HCEC 1CT (cell line): ENCODE measurements at regions not wholly inside any gene's neighbourhood (a gene's known extent, or its start where the extent isn't known, plus 50 kb on each side); places are given as distances from the start of the nearest gene placed in this dataset.
"Not testable (repeated sequence)": the region's sequence is repeated elsewhere in the genome, so short reads cannot be mapped to it uniquely, and the experiment has no call there.

Source experiments
- DNase-seq: peaks from one replicate; pipeline ENCODE4 v3.0.0-alpha.2; 2017

DNA sequence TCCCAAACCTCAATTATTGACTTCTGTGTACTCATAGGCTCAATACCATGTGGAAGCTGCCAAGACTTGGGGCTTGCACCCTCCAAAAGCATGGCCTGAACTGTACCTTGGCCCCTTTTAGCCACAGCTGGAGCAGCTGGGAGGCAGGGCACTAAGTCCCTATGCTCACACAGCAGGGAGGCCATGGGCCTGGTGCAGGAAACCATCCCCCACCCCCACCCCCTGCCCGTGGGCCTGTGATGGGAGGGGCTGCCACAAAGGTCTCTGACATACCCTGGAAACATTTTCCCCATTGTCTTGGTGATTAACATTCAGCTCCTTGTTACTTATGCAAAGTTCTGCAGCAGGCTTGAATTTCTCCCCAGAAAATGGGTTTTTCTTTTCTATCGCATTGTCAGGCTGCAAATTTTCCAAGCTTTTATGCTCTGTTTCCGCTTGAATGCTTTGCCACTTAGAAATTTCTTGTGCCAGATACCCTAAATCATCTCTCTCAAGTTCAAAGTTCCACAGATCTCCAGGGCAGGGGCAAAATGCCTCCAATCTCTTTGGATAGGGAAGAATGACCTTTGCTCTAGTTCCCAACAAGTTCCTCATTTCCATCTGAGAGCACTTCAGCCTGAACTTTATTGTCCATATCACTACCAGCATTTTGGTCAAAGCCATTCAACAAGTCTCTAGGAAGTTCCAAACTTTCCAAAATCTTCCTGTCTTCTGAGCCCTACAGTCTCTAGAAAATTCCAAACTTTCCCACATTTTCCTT lies 141.8 kb downstream of the AHR start:
- DNase-seq, result not testable (repeated sequence)

DNA sequence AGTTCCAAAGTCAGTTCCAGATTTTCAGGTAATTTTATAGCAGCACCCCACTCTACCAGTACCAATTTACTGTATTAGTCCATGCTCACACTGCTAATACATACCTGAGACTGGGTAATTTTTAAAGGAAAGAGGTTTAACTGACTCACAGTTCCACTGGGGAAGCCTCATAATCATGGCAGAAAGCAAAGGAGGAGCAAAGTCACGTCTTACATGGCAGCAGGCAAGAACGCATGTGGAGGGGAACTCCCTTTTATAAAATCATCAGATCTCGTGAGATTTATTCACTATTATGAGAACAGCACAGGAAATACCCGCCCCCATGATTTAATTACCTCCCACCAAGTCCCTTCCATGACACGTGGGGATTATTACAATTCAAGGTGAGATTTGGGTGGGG lies 142.4 kb downstream of the AHR start:
- DNase-seq, result no peak

DNA sequence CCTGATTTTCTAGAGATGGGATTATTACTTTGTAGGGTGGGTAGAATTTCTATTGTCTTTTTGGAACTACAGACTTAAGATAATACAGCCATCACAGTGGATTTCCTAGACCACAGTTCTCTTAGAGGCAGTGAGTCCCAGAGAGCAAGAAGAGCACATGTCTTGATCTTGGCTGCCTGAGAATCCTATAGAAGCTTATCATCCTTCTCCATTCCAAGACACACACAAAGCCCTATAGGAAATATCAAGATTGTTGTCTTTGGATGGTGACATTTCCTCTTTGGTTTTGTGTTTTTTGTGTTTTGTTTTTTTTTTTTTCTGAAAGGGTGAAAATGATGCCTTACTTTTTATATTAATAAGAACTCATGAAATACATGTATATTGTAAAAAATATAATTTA lies 143.1 kb downstream of the AHR start:
- no peak for DNase-seq

DNA sequence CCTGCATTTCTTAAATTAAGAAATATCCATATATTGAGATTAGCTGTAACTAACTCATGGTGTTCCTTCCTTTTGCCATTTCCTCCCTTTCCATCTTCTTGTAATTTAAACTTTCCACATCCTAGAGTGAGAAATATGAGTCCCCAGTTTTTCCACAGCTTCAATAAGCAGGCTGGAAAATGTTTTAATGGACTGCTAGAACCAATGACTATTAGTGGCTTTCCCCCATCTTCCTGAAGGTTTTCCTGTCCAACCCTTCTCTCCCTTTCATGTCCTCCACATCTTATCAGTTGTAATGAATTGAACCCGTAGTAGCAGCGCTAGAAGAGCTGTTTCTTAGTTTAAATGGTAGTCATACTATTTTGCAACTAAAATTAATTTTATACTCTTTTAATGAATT lies 145.7 kb downstream of the AHR start:
- DNase-seq, result no peak

DNA sequence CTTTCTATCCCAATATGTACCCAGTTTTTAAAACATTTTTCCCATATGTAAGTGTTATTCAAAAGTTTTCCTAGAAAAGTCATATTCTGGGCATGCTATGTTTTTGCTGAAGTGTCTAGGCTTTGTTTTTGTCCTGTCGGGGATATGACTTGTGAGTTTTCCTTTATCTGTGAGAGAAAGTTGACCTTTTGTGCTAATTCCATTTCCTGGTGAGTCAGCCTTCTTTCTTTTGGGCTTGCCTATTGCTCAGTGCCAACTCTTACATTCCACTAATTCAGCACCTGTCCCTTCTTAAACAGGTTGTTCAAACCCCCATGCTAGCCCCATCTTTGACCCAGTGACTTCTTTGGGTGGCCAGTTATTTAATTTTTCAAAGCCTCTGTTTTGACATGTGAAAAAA lies 146.2 kb downstream of the AHR start:
- DNase-seq, result peak; percentile 61

DNA sequence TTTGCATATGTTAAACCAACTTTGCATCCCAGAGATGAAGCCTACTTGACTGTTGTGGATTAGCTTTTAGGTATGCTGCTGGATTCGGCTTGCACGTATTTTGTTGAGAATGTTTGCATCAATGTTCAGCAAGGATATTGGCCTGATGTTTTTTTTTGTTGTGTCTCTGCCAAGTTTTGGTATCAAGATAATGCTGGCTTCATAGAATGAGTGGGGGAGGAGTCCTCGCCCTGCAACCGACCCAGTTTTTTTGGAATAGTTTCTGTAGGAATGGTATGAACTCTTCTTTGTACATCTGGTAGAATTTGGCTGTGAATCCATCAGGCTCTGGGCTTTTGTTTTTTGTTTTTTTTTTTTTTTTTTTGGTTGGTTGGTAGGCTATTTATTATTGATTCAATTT lies 147.9 kb downstream of the AHR start:
- DNase-seq, result no peak

DNA sequence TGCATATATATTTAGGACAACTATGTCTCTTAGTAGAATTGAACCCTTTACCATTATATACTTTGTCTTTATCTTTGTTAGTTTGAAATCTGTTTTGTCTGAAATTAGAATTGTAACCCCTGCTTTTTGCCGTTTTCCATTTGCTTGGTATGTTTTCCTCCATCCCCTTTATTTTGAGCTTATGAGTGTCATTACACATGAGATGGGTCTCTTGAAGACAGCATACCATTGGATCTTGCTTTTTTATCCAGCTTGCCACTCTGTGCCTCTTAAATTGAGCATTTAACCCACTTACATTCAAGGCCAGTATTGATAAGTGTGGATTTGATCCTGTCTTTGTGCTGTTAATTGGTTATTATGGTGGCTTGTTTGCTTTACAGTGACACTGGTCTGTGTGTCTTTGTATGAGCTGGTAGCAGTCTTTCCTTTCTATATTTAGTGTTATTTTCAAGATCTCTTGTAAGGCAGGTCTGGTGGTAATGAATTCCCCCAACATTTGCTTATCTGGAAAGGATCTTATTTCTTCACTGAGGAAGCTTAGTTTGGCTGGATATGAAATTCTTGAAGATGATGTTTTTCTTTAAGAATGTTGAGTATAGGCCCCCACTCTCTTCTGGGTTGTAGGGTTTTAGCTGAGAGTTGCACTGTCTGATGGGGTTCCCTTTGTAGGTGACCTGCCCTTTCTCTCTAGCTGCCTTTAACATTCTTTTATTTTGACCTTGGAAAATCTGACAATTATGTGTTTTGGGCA lies 149.5 kb downstream of the AHR start:
- no peak for DNase-seq

DNA sequence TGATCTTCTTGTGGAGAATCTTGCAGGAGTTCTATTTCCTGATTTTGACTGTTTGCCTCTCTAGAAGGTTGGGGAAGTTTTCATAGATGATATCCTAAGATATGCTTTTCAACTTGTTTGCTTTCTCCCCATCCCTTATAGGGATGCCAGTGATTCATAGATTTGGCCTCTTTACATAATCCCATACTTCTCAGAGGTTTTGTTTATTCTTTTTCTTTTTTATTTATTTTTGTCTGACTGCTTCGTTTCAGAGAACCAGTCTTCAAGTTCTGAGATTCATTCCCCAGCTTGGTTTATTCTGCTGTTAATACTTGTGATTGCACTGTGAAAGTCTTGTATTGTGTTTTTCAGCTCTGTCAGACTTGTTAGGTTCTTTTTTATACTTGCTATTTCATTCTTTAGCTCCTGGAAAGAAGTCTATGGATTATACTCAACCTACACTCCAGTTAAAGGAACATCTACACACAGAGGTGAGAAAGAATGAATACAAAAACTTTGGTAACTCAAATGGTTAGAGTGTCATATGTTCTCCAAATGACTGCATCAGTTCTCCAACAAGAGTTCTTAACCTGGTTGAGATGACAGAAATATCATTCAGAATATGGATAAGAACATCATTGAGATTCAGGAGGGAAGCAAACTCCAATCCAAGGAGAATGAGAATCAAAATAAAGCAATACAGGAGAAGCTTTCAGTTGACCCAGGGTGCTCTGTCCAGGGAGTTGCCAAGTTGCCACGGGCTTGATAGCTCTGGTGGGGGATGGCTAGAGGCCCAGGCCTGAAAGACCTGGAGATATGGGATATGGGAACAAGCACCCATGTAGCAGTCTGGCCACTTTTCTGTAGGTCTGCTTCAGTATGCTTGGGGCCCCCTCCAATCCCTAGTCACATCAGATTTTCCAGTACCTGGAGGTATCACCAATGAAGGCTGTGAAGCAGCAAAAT lies 150.3 kb downstream of the AHR start:
- DNase-seq, result peak; percentile 8

DNA sequence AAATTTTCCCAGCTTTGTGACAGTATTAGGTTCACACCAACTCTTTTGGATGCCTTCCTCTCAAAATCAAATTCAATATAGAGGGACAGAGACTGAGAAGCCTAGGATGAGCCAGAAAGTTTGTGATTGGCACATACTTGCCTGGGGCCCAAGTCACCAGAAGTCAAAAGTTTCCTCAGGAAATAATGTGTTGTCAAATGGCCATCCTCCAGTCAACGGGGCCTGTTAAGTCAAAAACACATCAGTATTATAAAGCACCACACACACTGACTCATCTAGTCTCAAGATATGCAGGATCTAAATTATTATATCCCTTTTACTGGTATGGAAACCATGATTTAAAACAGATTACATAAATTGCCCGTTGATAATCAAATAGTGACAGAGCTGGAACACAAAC lies 158.1 kb downstream of the AHR start:
- no peak for DNase-seq

DNA sequence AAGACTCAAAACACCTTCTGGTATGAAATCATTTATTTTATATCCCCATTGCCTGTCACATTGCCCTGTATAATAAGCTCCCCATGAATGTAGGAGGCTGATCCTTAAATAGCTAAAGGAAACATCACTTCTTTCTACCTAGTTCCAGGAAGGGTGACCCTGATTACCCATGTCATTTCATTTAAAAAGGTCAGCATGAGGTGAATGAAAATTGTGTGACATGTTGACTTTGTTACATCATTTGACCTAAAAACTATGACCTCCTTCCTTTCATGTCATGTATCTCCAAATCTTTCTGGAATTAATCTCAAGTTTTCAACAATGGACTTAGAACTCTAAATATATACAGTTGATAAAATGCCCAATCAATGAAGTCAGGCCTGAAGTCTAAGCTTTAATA lies 161.5 kb downstream of the AHR start:
- DNase-seq, result no peak

DNA sequence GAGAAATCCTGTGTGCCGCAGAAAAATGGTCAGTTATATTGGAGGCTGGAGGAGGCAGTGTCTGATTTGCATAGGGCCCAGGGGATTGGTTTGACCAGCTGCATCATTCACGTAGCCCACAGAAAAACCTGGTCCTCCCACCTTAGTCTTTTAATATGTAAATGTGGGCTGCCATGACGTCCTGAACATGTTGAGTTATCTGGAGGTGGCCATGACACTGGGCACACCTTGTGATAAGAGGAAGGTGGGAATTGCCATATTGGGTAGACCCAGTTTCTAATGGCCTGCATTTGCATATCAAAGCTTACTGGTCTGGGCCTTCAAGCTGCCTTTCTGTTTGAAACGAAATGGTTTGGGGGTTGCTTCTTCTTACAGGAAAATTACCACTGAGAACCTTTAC lies 162.2 kb downstream of the AHR start:
- no peak for DNase-seq

DNA sequence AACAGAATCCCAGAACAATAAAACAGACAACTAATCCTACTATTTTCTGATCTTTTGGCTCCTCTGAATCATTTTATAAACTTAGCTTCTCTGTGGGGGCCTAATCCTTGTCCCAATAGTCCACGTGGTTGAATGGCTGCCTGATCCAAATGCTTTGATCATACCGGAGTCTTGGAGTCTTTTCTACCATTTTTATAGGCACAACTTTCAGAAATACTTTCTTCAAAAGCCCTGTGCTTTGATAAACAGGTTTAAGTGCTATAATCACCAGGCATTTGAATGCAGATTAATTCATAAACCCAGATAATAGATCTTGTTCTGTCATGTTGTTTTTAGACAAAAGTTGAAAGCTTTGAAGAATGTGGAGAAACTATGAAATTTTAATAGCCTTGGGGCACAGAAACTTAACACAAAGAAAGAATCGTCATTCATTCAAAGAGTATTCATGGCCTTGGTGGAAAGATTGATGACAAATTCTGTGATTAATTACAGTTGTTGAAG lies 163.7 kb downstream of the AHR start:
- no peak for DNase-seq

DNA sequence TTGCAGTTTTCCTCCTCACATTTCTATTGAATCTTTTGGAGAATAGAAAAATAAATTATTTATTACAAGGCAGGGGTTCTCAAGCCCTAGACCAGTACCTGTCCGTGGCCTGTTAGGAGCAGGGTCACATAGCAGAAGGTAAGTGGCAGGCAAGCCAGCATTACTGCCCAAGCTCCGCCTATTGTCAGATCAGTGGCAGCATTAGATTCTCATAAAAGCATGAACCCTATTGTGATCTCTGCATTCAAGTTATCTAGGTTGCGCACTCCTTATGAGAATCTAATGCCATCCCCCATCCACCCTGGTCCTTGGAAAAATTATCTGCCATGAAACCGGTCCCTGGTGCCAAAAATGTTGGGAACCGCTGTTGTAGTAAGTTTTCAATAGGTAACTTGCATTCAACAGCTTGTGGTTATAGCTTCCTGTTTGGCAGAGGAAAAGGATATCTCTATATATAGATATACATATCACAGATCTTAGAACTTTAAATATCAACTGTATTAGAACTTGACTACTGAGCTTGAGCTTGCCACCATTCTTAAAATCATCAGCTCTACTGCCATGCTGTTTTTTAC lies 165.1 kb downstream of the AHR start:
- DNase-seq, result no peak

DNA sequence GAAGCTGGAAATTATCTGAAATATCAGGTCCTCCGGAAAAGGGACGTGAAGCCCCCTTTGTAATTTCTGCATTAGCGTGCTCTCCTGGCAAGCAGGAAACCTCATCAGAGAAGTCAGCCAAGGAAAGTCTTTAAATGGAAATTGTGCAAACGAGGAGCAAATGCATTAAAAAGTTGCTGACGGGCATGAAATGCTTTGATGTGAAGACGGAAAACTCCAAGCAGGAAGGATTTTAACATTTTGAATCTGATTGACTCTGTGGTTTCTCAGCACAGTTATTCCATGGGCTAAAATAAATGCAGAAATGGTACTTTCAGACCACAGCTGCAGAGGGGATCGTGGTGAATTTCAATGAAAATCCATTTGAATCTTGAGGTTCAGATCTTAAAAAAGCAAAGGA lies 167.8 kb downstream of the AHR start:
- DNase-seq, result no peak

DNA sequence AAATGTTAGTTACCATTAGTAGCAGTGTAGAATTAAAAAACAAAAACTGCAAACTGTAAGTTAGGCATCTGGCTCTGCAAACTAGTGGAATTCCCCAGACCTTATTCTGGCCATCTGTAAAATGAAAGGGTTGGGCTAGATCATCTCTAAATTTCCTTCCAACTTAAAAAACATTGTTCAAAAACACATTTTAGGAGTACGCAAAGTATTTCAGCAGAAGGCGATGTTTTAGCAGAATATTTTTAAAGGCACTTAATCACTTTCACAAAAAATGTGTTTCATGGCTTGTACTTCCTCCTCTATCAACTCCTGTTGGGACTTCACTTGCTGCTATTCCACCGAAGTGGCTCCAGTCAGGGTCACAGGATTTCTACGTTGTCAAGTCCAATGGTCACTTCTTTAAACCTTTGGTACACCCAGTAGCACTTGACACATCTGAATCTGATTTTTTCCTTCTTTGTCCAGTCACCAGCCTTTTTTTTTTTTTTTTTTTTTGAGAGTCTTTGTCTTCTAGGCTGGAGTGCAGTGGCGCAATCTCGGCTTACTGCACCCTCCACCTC lies 169.0 kb downstream of the AHR start:
- DNase-seq, result no peak

DNA sequence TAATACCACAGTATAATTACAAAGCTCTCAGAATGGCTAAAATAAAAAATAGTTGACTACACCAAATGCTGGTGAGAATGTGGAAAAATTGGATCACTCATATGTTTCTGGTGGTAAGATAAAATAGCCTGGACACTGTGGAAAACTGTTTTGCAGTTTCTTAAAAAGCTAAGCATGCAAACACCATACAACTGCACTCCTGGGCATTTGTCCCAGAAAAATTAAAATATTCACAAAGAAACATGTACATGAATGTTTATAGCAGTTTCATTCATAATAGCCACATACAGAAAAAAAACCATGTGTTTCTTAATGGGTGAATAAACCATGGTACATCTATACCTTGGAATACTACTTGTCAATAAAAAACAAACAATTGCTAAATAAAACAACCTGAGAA lies 172.9 kb downstream of the AHR start:
- no peak for DNase-seq

DNA sequence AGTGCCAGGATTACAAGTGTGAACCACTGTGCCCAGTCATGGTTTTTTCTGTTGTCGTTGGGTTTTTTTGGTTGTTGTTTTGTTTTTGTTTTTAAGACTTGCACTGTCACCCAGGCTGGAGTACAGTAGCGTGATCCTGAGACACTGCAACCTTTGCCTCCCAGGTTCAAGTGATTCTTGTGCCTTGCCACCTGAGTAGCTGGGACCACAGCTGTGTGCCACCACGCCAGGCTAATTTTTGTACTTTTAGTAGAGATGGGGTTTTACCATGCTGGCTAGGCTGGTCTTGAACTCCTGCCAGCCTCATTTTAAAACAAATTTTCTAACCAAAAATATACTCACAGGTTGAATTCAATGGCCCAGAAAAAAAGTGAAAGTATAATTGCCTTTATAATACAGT lies 174.1 kb downstream of the AHR start:
- DNase-seq, result no peak

DNA sequence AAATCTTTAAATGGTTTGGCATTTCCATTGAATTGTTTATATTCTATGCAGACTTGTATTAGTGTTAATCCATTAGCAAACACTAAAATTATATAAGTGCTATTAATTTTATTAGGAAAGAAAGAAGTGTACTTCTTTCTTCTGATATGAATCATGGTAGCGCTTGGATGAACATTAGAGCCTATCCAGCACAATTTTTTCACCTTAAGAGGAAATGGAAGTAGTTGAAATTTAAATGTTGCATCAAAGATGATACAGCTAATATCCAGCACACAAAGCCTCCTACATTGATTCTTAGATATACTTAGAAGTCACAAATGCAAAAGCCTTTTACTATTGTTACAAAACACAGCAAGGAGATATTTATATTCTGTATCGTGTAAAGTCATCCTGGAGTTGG lies 174.5 kb downstream of the AHR start:
- no peak for DNase-seq

DNA sequence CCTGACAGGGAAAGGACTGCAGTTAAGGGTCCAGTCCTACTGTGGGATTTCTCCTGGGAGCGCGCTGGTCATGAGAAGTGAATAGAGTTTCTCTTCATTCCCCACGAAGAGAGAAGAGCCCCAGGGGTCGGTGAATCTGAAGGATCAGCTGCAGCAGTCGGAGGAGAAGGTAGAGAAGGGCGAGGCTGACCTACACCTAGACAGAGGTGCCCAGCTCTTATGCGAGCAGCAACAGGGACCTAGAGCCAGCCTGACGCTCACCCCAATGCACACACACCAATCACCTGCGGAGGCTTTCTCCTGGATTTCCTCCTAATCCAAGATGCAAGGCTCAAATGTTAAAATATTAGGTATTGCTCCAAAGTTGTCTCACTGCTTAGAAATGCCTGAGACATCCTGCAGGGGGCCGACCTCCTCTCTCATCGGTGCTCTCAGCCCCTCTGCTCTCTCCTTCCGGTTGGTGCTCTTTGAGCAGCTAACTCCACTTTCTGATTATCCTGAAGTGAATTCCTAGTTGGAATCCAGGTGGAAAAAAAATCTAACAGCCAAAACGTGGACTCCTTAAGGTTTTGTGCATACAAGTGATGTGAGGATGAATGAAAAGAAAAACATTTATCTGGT lies 176.4 kb downstream of the AHR start:
- DNase-seq, result no peak

DNA sequence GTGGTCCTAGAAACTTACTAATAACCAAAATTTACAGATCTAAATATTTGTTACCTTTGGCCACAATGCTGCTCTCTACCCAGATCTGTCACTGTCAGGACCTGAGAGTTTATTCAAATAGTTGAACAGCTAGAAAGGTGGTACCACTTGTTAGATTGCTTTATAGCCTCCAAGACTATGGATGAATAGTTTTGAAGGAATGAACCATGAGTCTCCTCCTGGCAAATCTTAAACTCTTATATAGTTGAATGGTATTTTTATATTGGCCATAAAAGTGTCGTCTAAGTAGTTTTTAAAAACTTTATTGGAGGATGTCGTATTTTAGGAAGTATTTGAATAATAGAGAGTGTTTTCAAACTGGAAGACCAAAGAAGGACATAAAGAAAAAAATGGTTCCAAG lies 178.7 kb downstream of the AHR start:
- DNase-seq, result no peak

DNA sequence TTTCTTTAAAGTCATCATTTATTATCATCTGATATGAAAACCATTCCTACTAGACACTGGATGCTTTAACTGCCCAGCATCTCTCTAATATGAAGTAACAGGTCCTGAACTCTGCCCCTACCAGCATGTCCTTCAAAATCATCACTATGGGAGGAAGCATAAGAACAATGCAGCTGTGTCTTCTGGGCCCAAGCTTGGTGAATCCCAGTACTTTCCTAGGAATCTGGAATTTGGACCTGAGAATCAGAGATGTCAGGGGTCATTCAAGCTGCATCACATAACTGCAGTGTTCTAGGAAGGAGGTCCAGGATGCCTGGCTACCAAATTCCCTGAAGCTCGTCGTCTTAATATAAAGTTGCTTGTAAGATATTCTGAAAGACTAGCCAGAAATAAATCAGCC lies 182.7 kb downstream of the AHR start:
- DNase-seq, result no peak

DNA sequence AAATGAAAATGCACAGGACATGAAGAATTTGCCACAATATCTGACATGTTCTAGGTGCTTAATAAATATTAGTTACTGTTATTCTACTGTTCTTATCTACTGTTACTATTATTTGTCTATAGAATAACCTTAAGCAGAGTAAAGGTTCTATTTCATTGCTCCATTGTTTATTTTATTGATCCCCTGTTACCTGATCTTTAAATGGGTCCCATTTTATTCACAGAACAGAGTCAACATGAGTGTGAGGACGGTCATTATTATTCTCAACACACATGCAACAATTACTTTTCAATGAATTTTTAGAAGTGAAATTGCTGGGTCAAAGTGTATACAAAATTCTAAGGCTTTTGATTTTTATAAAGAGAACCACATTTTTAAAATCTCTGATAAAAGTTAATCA lies 186.9 kb downstream of the AHR start:
- DNase-seq, result no peak
